OCI-LY7 (cell line): ENCODE measurements at regions not wholly inside any gene's neighbourhood (a gene's known extent, or its start where the extent isn't known, plus 50 kb on each side); places are given as distances from the start of the nearest gene placed in this dataset.

ENCODE experiments used
- BruUV-seq: library from RNA; stranded (reverse); fragments of 400-500 nt; replicated peaks from 2 replicates; lab custom pipeline; 2021; lab: Mats Ljungman, UMichigan
- CTCF ChIA-PET: fragments of 300-600 bp; sonication (Branson Sonifier 250); formaldehyde crosslinking; loops from one replicate; lab custom pipeline; 2022; ENCODE audit warnings: antibody characterized with exemption; ENCODE audit not compliant: unreplicated experiment; lab: Charles Lee
- POLR2A ChIA-PET: fragments of 300-600 bp; sonication (Branson Sonifier 250); formaldehyde crosslinking; loops from one replicate; lab custom pipeline; 2022; ENCODE audit warnings: antibody characterized with exemption; lab: Charles Lee
- DNase-seq: peaks from one replicate; pipeline ENCODE4 v3.0.0-alpha.2; 2015; ENCODE audit warnings: low spot score
- H2AFZ ChIP-seq: fragments of 200-600 bp; sonication (generic), shearing (Covaris generic); 2 replicates; pipeline ENCODE4 v1.6.1; 2014; ENCODE audit warnings: mild to moderate bottlenecking, antibody characterized with exemption, low read length, moderate library complexity
- H3K27ac ChIP-seq: fragments of 200-600 bp; sonication (generic); 2 replicates; pipeline ENCODE4 v1.5.1; 2014; ENCODE audit warnings: mixed run types, low read depth, mild to moderate bottlenecking, moderate library complexity, low read length, inconsistent platforms; ENCODE audit not compliant: poor library complexity, severe bottlenecking
- H3K36me3 ChIP-seq: fragments of 200-600 bp; sonication (generic); 2 replicates; pipeline ENCODE4 v1.6.1; 2014; ENCODE audit warnings: mild to moderate bottlenecking, antibody characterized with exemption, low read length, moderate library complexity, mixed read lengths; ENCODE audit not compliant: insufficient read depth
- H3K4me1 ChIP-seq: fragments of 200-600 bp; sonication (generic); 2 replicates; pipeline ENCODE4 v1.5.1; 2014; ENCODE audit warnings: mild to moderate bottlenecking, low read length; ENCODE audit not compliant: insufficient read depth, poor library complexity, severe bottlenecking
- H3K4me2 ChIP-seq: fragments of 200-600 bp; sonication (generic); 2 replicates; pipeline ENCODE4 v1.6.1; 2014; ENCODE audit warnings: mild to moderate bottlenecking, low read length
- H3K4me3 ChIP-seq: fragments of 200-600 bp; sonication (generic); 2 replicates; pipeline ENCODE4 v1.5.1; 2014; ENCODE audit warnings: mild to moderate bottlenecking, low read depth, low read length; ENCODE audit not compliant: poor library complexity, severe bottlenecking
- H3K79me2 ChIP-seq: fragments of 200-600 bp; sonication (generic); 2 replicates; pipeline ENCODE4 v1.6.1; 2016; ENCODE audit warnings: low read depth, mild to moderate bottlenecking, low read length, moderate library complexity, mixed read lengths; ENCODE audit not compliant: insufficient read depth
- H3K9me2 ChIP-seq: fragments of 200-600 bp; sonication (generic); 2 replicates; pipeline ENCODE4 v1.6.1; 2016; ENCODE audit warnings: mild to moderate bottlenecking, low read length, mixed read lengths; ENCODE audit not compliant: insufficient read depth
- H3K9me3 ChIP-seq: fragments of 200-600 bp; sonication (generic); 2 replicates; pipeline ENCODE4 v1.6.1; 2014; ENCODE audit warnings: mild to moderate bottlenecking, mixed run types, low read length, mixed read lengths
- H4K20me1 ChIP-seq: fragments of 200-600 bp; sonication (generic); 2 replicates; pipeline ENCODE4 v1.6.1; 2014; ENCODE audit warnings: mild to moderate bottlenecking, antibody characterized with exemption, low read length, moderate library complexity, mixed read lengths; ENCODE audit not compliant: insufficient read depth
- EZH2phosphoT487 ChIP-seq: fragments of 200-600 bp; sonication (generic); IDR thresholded peaks from 2 replicates; pipeline ENCODE4 v1.6.1; 2018; ENCODE audit warnings: low read depth, borderline replicate concordance, mild to moderate bottlenecking, mixed run types, antibody characterized with exemption, low read length, moderate library complexity, mixed read lengths
- intact Hi-C: fragments of 100-400 bp; cut with micrococcal nuclease; formaldehyde crosslinking; loops from one replicate; pipeline ENCODE4 v1.10.0; 2022; ENCODE audit not compliant: unreplicated experiment
- TF ChIP-seq, protein P1 (sequence below): fragments of 200-600 bp; sonication (generic); conservative IDR thresholded peaks from 2 replicates; pipeline ENCODE4 v1.5.1; 2014; ENCODE audit warnings: mild to moderate bottlenecking, antibody characterized with exemption, low read length, moderate library complexity, mixed read lengths

DNA sequence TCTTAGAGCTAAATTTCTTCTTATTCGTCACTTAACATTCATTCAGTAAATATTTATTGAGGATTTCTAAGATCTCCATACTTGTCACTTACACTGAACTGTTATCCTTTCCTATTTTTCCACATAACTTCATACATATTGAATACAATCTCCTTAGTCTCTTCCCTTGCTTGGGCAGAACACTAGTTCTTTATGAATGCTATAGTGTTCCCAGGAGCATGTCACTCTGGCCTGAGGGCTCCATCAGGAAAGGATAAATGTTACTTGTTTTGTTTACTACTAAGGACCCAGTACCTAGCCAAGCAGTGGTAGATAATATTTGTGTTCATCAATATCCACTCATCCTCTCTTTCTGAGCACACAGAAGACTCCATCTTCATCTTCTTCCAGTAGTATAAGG is 544.7 kb downstream of the ZEB2 start:
- no peaks in the 10 kb centered on the region for H4K20me1 ChIP-seq
- intact Hi-C loops: no loop called here
- H3K9me3 ChIP-seq: no peaks in the 10 kb centered on the region
- ChIA-PET POLR2A (no interaction called here), CTCF (no interaction called here)
- H3K36me3 ChIP-seq: no peaks in the 10 kb centered on the region
- H2AFZ ChIP-seq: no peak overlapping the region
- no peak for DNase-seq
- no peak for TF ChIP-seq EZH2phosphoT487
- TF ChIP-seq, protein P1, sequence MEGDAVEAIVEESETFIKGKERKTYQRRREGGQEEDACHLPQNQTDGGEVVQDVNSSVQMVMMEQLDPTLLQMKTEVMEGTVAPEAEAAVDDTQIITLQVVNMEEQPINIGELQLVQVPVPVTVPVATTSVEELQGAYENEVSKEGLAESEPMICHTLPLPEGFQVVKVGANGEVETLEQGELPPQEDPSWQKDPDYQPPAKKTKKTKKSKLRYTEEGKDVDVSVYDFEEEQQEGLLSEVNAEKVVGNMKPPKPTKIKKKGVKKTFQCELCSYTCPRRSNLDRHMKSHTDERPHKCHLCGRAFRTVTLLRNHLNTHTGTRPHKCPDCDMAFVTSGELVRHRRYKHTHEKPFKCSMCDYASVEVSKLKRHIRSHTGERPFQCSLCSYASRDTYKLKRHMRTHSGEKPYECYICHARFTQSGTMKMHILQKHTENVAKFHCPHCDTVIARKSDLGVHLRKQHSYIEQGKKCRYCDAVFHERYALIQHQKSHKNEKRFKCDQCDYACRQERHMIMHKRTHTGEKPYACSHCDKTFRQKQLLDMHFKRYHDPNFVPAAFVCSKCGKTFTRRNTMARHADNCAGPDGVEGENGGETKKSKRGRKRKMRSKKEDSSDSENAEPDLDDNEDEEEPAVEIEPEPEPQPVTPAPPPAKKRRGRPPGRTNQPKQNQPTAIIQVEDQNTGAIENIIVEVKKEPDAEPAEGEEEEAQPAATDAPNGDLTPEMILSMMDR: no peak
- H3K27ac ChIP-seq: no peak overlapping the region
- H3K9me2 ChIP-seq: no peaks in the 10 kb centered on the region
- no peaks in the 10 kb centered on the region for H3K4me1 ChIP-seq
- H3K4me2 ChIP-seq: no peak overlapping the region
- no peaks in the 10 kb centered on the region for H3K79me2 ChIP-seq
- no peak overlapping the region for H3K4me3 ChIP-seq
- no TSS peak for BruUV-seq

DNA sequence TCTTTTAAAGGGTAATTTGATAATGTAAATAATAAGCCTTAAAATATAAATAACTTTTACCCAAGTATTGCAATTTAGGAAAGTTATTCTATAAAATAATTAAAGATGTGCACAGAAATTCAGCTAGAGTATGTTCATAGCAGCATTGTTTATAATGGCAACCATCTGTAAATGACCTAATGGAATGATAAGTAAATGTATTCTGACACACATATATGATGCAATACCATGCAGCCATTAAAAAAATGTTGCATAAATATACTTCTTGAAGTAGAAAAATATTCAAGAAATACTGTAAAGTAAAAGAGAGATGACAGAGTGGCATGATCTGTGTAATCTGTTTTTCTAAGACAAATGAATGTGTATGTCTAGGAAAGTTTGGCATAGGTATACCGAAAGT is 545.7 kb downstream of the ZEB2 start:
- no TSS peak for BruUV-seq
- CTCF ChIA-PET: no interaction called here
- POLR2A ChIA-PET: interaction anchor here (0.7 to 1.0 kb wide), 2 partner anchors 14 to 957 kb away, joined by 3 read pairs; no protein-coding TSS in a partner anchor

DNA sequence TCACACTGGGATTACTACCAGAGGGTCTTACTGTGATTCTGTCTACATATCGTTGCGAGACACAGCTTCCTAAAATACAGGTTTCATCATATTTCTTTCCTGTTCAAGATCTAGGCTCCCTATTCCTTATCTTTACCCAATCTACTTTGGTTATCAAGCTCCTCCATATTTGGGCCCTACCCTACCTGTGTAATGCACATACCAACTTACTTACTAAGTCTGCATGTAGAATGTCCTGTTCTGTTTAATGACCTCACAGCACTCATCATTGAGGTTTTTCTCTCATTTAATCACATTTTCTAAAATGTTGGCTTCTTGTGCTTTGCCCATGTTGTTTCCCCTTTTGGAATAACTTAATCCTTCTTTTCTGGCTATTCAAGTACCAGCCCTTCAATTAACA is 551.1 kb downstream of the ZEB2 start:
- BruUV-seq: no TSS peak
- no peak for DNase-seq
- Histone ChIP-seq H3K4me2 (no peak overlapping the region), H3K9me3 (no peaks in the 10 kb centered on the region), H3K4me3 (no peak overlapping the region), H3K79me2 (no peaks in the 10 kb centered on the region), H2AFZ (no peak overlapping the region), H3K27ac (no peak overlapping the region), H3K9me2 (no peaks in the 10 kb centered on the region), H3K36me3 (no peaks in the 10 kb centered on the region), H3K4me1 (no peaks in the 10 kb centered on the region), H4K20me1 (no peaks in the 10 kb centered on the region)
- POLR2A ChIA-PET: interaction anchor here (0.6 to 1.1 kb wide), 2 partner anchors 10 to 12 kb away, joined by 3 read pairs; no protein-coding TSS in a partner anchor
- CTCF ChIA-PET: no interaction called here
- no peak for TF ChIP-seq EZH2phosphoT487
- TF ChIP-seq, protein P1: no peak
- intact Hi-C loops: no loop called here

More for the DNA sequence above, 545.7 kb downstream of the ZEB2 start:
- H3K79me2 ChIP-seq: no peaks in the 10 kb centered on the region
- H3K27ac ChIP-seq: no peak overlapping the region
- H3K9me3 ChIP-seq: no peaks in the 10 kb centered on the region
- no peak for DNase-seq
- no peak overlapping the region for H3K4me3 ChIP-seq
- H3K9me2 ChIP-seq: no peaks in the 10 kb centered on the region
- intact Hi-C loops: no loop called here
- no peaks in the 10 kb centered on the region for H3K36me3 ChIP-seq
- no peak overlapping the region for H3K4me2 ChIP-seq
- no peak overlapping the region for H2AFZ ChIP-seq
- H4K20me1 ChIP-seq: no peaks in the 10 kb centered on the region
- no peaks in the 10 kb centered on the region for H3K4me1 ChIP-seq
- TF ChIP-seq EZH2phosphoT487: no peak
- TF ChIP-seq, protein P1: no peak
